Upper lobe of left lung (tissue), 6 donors: ENCODE measurements at regions not wholly inside any gene's neighbourhood (a gene's known extent, or its start where the extent isn't known, plus 50 kb on each side); places are given as distances from the start of the nearest gene placed in this dataset.

Source experiments
- ATAC-seq, 2 donors: fragments of 200-7000 bp; cut with Tn5 transposase; one replicate each; pipeline ENCODE4 v1.9.1; 2022; ENCODE audit warnings: mild to moderate bottlenecking in 2 of 2, moderate library complexity in 2 of 2; ENCODE audit not compliant: low FRiP score in 2 of 2
- DNase-seq, 2 donors: peaks; one replicate each; pipeline ENCODE4 v3.0.0-alpha.2; 2019 to 2020
- H3K27ac ChIP-seq, 4 donors: fragments of 200-600 bp; sonication (generic); one replicate each; pipeline ENCODE4 v1.5.1; 2016 to 2019
- H3K27me3 ChIP-seq, 4 donors: fragments of 200-600 bp; sonication (generic); one replicate each; pipeline ENCODE4 v1.5.1; 2017 to 2019
- H3K36me3 ChIP-seq, 4 donors: fragments of 200-600 bp; sonication (generic); one replicate each; pipeline ENCODE4 v1.5.1; 2016 to 2019
- H3K4me1 ChIP-seq, 4 donors: fragments of 200-600 bp; sonication (generic); one replicate each; pipeline ENCODE4 v1.5.1; 2018 to 2019
- H3K4me3 ChIP-seq, 4 donors: fragments of 200-600 bp; sonication (generic); one replicate each; pipeline ENCODE4 v1.5.1; 2017 to 2019; ENCODE audit warnings: mild to moderate bottlenecking in 2 of 4, moderate library complexity in 1 of 4
- H3K9me3 ChIP-seq, 4 donors: fragments of 200-600 bp; sonication (generic); one replicate each; pipeline ENCODE4 v1.5.1; 2018 to 2019
- EP300 ChIP-seq, 4 donors: sonication (generic); formaldehyde crosslinking; IDR thresholded peaks; one replicate each; pipeline ENCODE4 v1.5.1; 2017; ENCODE audit warnings: antibody characterized with exemption in 4 of 4, control low read depth in 2 of 4
- POLR2A ChIP-seq, 4 donors: fragments of 450-650 bp; IDR thresholded peaks; one replicate each; pipeline ENCODE4 v1.5.1; 2016 to 2017; ENCODE audit warnings: antibody characterized with exemption in 4 of 4, mild to moderate bottlenecking in 2 of 4
- POLR2AphosphoS5 ChIP-seq, 2 donors: sonication (generic); formaldehyde crosslinking; IDR thresholded peaks; one replicate each; pipeline ENCODE4 v1.5.1; 2017; ENCODE audit warnings: antibody characterized with exemption in 2 of 2
- WGBS, 2 donors: methylation state at CpG; one replicate each; pipeline ENCODE4 v1.1.5; 2017 to 2018; 5-methylcytosine and 5-hydroxymethylcytosine counted together
- TF ChIP-seq, protein P1 (sequence below), 6 experiments: fragments of 450-650 bp in 4 of 6; fragments of 200-600 bp in 2 of 6; sonication (generic) in 2 of 6; IDR thresholded peaks; one replicate each; pipeline ENCODE4 v1.5.1; 2016 to 2019; ENCODE audit warnings: antibody characterized with exemption in 6 of 6
- donor health status: DM: no; HTN: no; CAD: no; lungs with moderate emphysema.
- donor health status: DM: no; HTN: yes; CAD: no; lungs with severe emphysema.

DNA sequence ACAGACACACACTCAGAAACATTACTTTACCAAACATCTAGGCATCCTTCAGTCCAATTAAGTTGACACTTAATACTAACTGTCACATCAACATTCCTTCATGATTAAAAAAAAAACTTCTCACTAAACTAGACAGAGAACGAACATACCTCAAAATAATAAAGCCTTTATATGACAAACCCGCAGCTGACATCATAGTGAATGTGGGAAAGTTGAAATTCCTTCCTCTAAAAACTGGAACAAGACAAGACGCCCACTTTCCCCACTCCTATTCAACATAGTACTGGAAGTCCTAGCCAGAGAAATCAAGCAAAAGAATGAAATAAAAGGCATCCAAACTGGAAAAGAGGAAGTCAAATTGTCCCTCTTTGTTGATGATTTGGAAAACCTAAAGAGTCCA lies 96.9 kb upstream of the PPP1R9A start:
- TF ChIP-seq POLR2AphosphoS5 (IDR thresholded peaks at IDR 0.05) (no peak), EP300 (IDR thresholded peaks at IDR 0.05) (no peak), POLR2A (IDR thresholded peaks at IDR 0.05) (no peak)
- TF ChIP-seq, protein P1, sequence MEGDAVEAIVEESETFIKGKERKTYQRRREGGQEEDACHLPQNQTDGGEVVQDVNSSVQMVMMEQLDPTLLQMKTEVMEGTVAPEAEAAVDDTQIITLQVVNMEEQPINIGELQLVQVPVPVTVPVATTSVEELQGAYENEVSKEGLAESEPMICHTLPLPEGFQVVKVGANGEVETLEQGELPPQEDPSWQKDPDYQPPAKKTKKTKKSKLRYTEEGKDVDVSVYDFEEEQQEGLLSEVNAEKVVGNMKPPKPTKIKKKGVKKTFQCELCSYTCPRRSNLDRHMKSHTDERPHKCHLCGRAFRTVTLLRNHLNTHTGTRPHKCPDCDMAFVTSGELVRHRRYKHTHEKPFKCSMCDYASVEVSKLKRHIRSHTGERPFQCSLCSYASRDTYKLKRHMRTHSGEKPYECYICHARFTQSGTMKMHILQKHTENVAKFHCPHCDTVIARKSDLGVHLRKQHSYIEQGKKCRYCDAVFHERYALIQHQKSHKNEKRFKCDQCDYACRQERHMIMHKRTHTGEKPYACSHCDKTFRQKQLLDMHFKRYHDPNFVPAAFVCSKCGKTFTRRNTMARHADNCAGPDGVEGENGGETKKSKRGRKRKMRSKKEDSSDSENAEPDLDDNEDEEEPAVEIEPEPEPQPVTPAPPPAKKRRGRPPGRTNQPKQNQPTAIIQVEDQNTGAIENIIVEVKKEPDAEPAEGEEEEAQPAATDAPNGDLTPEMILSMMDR (IDR thresholded peaks at IDR 0.05): no peak
- Histone ChIP-seq H3K4me1 (no peaks in the 10 kb centered on the region), H3K4me3 (no peak overlapping the region), H3K27ac (no peak overlapping the region), H3K36me3 (no peaks in the 10 kb centered on the region), H3K9me3 (no peaks in the 10 kb centered on the region), H3K27me3 (no peaks in the 10 kb centered on the region)
- ATAC-seq: no peak
- WGBS, 2 donors: 85 to 89% methylated on average over 3 of the region's 3 CpGs
- no peak for DNase-seq

DNA sequence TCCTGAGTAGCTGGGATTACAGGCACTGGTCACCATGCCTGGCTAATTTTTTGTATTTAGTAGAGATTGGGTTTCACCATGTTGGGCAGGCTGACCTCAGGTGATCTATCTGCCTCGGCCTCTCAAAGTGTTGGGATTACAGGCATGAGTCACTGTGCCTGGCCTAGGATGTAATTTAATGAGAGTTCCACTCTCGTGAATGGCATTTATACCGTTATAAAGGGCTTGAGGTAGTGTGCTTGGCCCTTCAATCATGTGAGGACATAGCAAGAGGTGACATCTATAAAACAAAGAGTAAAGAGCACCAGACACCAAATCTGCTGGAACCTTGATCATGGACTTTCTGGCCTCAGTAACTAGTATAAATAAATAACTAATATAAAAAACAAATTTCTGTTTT lies 93.5 kb upstream of the PPP1R9A start:
- H3K27me3 ChIP-seq: no peaks in the 10 kb centered on the region
- H3K9me3 ChIP-seq: peaks cover 0 to 5% (median 2%) of the 10 kb centered on the region in 4 donors
- ATAC-seq: no peak
- DNase-seq: no peak
- WGBS, 2 donors: 78 to 83% methylated on average over 3 of the region's 3 CpGs
- H3K4me1 ChIP-seq: no peaks in the 10 kb centered on the region
- H3K36me3 ChIP-seq: no peaks in the 10 kb centered on the region
- H3K27ac ChIP-seq: no peak overlapping the region
- TF ChIP-seq EP300 (IDR thresholded peaks at IDR 0.05) (no peak), POLR2A (IDR thresholded peaks at IDR 0.05) (no peak), POLR2AphosphoS5 (IDR thresholded peaks at IDR 0.05) (no peak)
- TF ChIP-seq, protein P1 (IDR thresholded peaks at IDR 0.05): no peak
- H3K4me3 ChIP-seq: no peak overlapping the region

DNA sequence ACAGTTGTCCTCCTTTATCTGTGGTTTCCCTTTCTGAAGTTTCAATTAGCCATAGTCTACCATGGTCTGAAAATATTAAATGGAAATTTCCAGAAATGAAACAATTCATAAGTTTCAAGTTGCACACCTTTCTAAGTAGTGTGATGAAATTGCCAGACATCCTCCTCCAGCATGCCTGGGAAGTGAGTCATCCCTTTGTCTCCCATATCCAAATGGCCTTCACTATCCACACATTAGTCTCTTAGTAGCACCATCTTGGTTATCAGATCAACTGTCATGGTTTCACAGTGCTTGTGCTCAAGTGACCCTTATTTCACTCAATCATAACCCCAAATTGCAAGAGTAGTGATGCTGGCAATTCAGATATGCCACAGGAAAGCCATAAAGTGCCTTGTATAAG lies 83.4 kb upstream of the PPP1R9A start:
- no peak overlapping the region for H3K27ac ChIP-seq
- H3K36me3 ChIP-seq: no peaks in the 10 kb centered on the region
- no peak for ATAC-seq
- H3K9me3 ChIP-seq: no peaks in the 10 kb centered on the region
- H3K4me3 ChIP-seq: no peak overlapping the region
- no peaks in the 10 kb centered on the region for H3K4me1 ChIP-seq
- no peaks in the 10 kb centered on the region for H3K27me3 ChIP-seq
- TF ChIP-seq POLR2AphosphoS5 (IDR thresholded peaks at IDR 0.05) (no peak), EP300 (IDR thresholded peaks at IDR 0.05) (no peak), POLR2A (IDR thresholded peaks at IDR 0.05) (no peak)
- TF ChIP-seq, protein P1 (IDR thresholded peaks at IDR 0.05): no peak
- DNase-seq: no peak

DNA sequence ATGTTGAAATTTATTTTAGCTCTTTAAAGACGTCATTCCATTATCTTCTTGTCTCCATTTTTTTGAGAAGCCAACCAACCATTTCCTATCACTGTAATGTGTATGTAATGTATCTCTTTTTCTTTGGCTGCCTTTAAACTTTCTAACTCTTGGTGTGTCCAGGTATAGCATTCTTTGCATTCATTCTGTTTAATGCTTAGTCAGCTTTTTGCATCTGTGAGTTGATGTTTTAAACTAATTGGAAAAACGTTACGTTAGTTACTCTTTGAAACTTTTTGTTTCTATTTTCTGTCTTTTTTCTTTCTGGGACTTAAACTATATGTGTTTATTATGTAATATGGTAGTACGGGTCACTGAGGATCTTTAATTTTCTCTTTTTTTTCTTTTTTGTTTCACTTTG lies 77.4 kb upstream of the PPP1R9A start:
- Histone ChIP-seq H3K36me3 (no peaks in the 10 kb centered on the region), H3K4me1 (no peaks in the 10 kb centered on the region), H3K9me3 (no peaks in the 10 kb centered on the region), H3K27ac (no peak overlapping the region), H3K27me3 (no peaks in the 10 kb centered on the region), H3K4me3 (no peak overlapping the region)
- 91% methylated on average over 4 of the region's 4 CpGs for WGBS, 2 donors
- no peak for DNase-seq
- ATAC-seq: no peak
- TF ChIP-seq POLR2AphosphoS5 (IDR thresholded peaks at IDR 0.05) (no peak), POLR2A (IDR thresholded peaks at IDR 0.05) (no peak), EP300 (IDR thresholded peaks at IDR 0.05) (no peak)
- TF ChIP-seq, protein P1 (IDR thresholded peaks at IDR 0.05): no peak

DNA sequence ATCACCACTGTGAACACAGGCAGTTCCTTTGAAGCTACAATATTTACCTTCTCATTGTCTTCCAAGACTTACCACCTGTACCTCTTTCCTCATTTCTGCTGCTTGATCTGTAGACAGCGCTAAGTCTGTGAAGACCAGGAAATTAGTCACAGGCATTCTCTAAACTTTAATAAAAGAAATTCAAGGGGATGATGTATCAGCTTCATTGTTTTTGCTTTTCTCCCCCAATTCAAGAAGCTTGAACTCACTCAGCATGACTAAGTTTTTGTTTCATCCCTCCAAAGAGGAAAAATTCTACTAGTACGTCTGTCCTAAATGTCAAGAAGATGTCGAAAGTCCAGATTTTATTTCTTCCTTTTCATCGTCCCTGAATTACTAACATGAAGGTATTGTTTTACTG lies 75.3 kb upstream of the PPP1R9A start:
- Histone ChIP-seq H3K36me3 (no peaks in the 10 kb centered on the region), H3K9me3 (no peaks in the 10 kb centered on the region), H3K4me1 (no peaks in the 10 kb centered on the region), H3K27me3 (no peaks in the 10 kb centered on the region), H3K4me3 (no peak overlapping the region), H3K27ac (no peak overlapping the region)
- ATAC-seq (no peak), DNase-seq (no peak)
- WGBS, 2 donors: 83 to 92% methylated on average over 4 of the region's 4 CpGs
- TF ChIP-seq, protein P1 (IDR thresholded peaks at IDR 0.05): no peak
- TF ChIP-seq POLR2A (IDR thresholded peaks at IDR 0.05): no peak
- TF ChIP-seq POLR2AphosphoS5 (IDR thresholded peaks at IDR 0.05): no peak
- TF ChIP-seq EP300 (IDR thresholded peaks at IDR 0.05): no peak
